ENCODE measurements at regions not wholly inside any gene's neighbourhood (a gene's known extent, or its start where the extent isn't known, plus 50 kb on each side); places are given as distances from the start of the nearest gene placed in this dataset.

GRCh38 chr9:91102269-91102668, 259.4 kb downstream of the AUH start:
- DNase-seq, result no peak

GRCh38 chr9:91103931-91104330, 257.8 kb downstream of the AUH start:
- DNase-seq, result no peak

- DNase-seq, result no peak
Measured at GRCh38 chr9:91106415-91107081, 255.2 kb downstream of the AUH start.

GRCh38 chr9:91111226-91111625, 250.5 kb downstream of the AUH start:
- DNase-seq, result no peak

- DNase-seq, result no peak
Measured at GRCh38 chr9:91111876-91112275, 249.8 kb downstream of the AUH start.

- DNase-seq, result no peak
Measured at GRCh38 chr9:91113016-91113415, 248.7 kb downstream of the AUH start.

GRCh38 chr9:91114450-91114849, 247.3 kb downstream of the AUH start:
- DNase-seq, result no peak

- DNase-seq, result no peak
Measured at GRCh38 chr9:91116211-91116610, 245.5 kb downstream of the AUH start.

GRCh38 chr9:91116711-91117110, 245.0 kb downstream of the AUH start:
- no peak for DNase-seq

- no peak for DNase-seq
Measured at GRCh38 chr9:91117474-91117891, 244.2 kb downstream of the AUH start.

GRCh38 chr9:91117959-91118703, 243.6 kb downstream of the AUH start:
- no peak for DNase-seq

GRCh38 chr9:91118704-91119025, 243.1 kb downstream of the AUH start:
- no peak for DNase-seq

- no peak for DNase-seq
Measured at GRCh38 chr9:91119142-91119541, 242.6 kb downstream of the AUH start.

GRCh38 chr9:91119679-91120078, 242.0 kb downstream of the AUH start:
- no peak for DNase-seq

GRCh38 chr9:91120200-91120599, 241.5 kb downstream of the AUH start:
- DNase-seq, result no peak

- no peak for DNase-seq
Measured at GRCh38 chr9:91122755-91123154, 239.0 kb downstream of the AUH start.

GRCh38 chr9:91126761-91127445, 234.8 kb downstream of the AUH start:
- no peak for DNase-seq

GRCh38 chr9:91127653-91128052, 234.1 kb downstream of the AUH start:
- DNase-seq, result no peak

- no peak for DNase-seq
Measured at GRCh38 chr9:91130796-91131318, 230.9 kb downstream of the AUH start.

- DNase-seq, result peak; percentile 44 to 48
Measured at GRCh38 chr9:91131433-91131839, 230.3 kb downstream of the AUH start.

GRCh38 chr9:91132576-91133073, 229.1 kb downstream of the AUH start:
- DNase-seq, result no peak

GRCh38 chr9:91134608-91135007, 227.1 kb downstream of the AUH start:
- DNase-seq, result no peak

- no peak for DNase-seq
Measured at GRCh38 chr9:91137391-91137790, 224.3 kb downstream of the AUH start.

- DNase-seq, result no peak
Measured at GRCh38 chr9:91138760-91139159, 223.0 kb downstream of the AUH start.
